Type B pancreatic cell (in vitro differentiated cells): ENCODE measurements at regions not wholly inside any gene's neighbourhood (a gene's known extent, or its start where the extent isn't known, plus 50 kb on each side); places are given as distances from the start of the nearest gene placed in this dataset.

Experiments
- DNase-seq: peaks from one replicate; pipeline ENCODE4 v3.0.0; 2021; ENCODE audit warnings: mixed read lengths; ENCODE audit not compliant: unreplicated experiment; ENCODE audit errors: extremely low spot score
- H3K27ac Mint-ChIP-seq: 2 replicates; pipeline ENCODE4 v1.8.0; 2021; ENCODE audit warnings: mild to moderate bottlenecking, mixed read lengths
- H3K27me3 Mint-ChIP-seq: 2 replicates; pipeline ENCODE4 v1.8.0; 2021; ENCODE audit warnings: mixed read lengths
- H3K36me3 Mint-ChIP-seq: 2 replicates; pipeline ENCODE4 v1.8.0; 2021; ENCODE audit warnings: mixed read lengths
- H3K4me1 Mint-ChIP-seq: one replicate; pipeline ENCODE4 v1.8.0; 2021; ENCODE audit warnings: mixed read lengths; ENCODE audit not compliant: unreplicated experiment
- H3K4me3 Mint-ChIP-seq: 2 replicates; pipeline ENCODE4 v1.8.0; 2021; ENCODE audit warnings: mild to moderate bottlenecking, mixed read lengths
- H3K9me3 Mint-ChIP-seq: 2 replicates; pipeline ENCODE4 v1.8.0; 2021; ENCODE audit warnings: mixed read lengths
- TF ChIP-seq, protein P1 (sequence below): fragments of 200-600 bp; sonication (generic); conservative IDR thresholded peaks from 2 replicates; pipeline ENCODE4 v1.5.0; 2021; ENCODE audit warnings: antibody characterized with exemption, mild to moderate bottlenecking

GRCh38 chr6:149200282-149200945, 117.1 kb upstream of the TAB2 start:
- Mint-ChIP-seq H3K27ac (no peak overlapping the region), H3K36me3 (no peaks in the 10 kb centered on the region), H3K9me3 (peaks cover 8% of the 10 kb centered on the region), H3K4me1 (peaks cover 16% of the 10 kb centered on the region), H3K4me3 (no peak overlapping the region), H3K27me3 (no peaks in the 10 kb centered on the region)
- TF ChIP-seq, protein P1, sequence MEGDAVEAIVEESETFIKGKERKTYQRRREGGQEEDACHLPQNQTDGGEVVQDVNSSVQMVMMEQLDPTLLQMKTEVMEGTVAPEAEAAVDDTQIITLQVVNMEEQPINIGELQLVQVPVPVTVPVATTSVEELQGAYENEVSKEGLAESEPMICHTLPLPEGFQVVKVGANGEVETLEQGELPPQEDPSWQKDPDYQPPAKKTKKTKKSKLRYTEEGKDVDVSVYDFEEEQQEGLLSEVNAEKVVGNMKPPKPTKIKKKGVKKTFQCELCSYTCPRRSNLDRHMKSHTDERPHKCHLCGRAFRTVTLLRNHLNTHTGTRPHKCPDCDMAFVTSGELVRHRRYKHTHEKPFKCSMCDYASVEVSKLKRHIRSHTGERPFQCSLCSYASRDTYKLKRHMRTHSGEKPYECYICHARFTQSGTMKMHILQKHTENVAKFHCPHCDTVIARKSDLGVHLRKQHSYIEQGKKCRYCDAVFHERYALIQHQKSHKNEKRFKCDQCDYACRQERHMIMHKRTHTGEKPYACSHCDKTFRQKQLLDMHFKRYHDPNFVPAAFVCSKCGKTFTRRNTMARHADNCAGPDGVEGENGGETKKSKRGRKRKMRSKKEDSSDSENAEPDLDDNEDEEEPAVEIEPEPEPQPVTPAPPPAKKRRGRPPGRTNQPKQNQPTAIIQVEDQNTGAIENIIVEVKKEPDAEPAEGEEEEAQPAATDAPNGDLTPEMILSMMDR: no peak
- DNase-seq: no peak

GRCh38 chr6:149201068-149201655, 116.3 kb upstream of the TAB2 start:
- Mint-ChIP-seq H3K27ac (no peak overlapping the region), H3K27me3 (no peaks in the 10 kb centered on the region), H3K36me3 (no peaks in the 10 kb centered on the region), H3K9me3 (peaks cover 8% of the 10 kb centered on the region), H3K4me1 (peaks cover 16% of the 10 kb centered on the region), H3K4me3 (no peak overlapping the region)
- TF ChIP-seq, protein P1: no peak
- no peak for DNase-seq

- TF ChIP-seq, protein P1: no peak
- H3K4me1 Mint-ChIP-seq: peaks cover 16% of the 10 kb centered on the region
- H3K27ac Mint-ChIP-seq: no peak overlapping the region
- no peaks in the 10 kb centered on the region for H3K27me3 Mint-ChIP-seq
- no peak for DNase-seq
- no peak overlapping the region for H3K4me3 Mint-ChIP-seq
- H3K9me3 Mint-ChIP-seq: peaks cover 2% of the 10 kb centered on the region
- H3K36me3 Mint-ChIP-seq: no peaks in the 10 kb centered on the region
Measured at GRCh38 chr6:149202100-149202499, 115.4 kb upstream of the TAB2 start.

DNA sequence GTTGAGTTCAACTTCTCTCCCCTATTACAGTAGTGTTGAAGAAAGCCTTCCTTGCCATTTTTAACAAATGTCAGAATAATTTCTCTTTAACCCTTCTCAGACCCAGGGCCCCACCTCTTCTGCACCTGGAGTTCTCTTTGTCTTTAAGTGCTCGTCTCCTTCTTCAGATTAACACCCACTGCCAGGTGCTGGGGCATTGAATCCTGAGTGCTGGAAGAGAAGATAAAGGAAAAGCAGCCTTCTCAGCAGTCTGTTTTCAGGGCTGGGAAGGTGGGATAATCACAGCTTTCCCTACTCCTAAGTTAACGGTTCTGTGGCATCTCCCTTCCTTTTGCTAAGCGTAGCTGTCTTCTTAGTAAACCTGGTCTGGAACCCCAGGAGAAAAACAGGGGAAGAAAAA, 114.6 kb upstream of the TAB2 start:
- TF ChIP-seq, protein P1: no peak
- H3K27ac Mint-ChIP-seq: no peak overlapping the region
- no peaks in the 10 kb centered on the region for H3K27me3 Mint-ChIP-seq
- H3K36me3 Mint-ChIP-seq: no peaks in the 10 kb centered on the region
- no peak overlapping the region for H3K4me3 Mint-ChIP-seq
- DNase-seq: no peak
- no peaks in the 10 kb centered on the region for H3K9me3 Mint-ChIP-seq
- peaks cover 16% of the 10 kb centered on the region for H3K4me1 Mint-ChIP-seq

- Mint-ChIP-seq H3K27me3 (no peaks in the 10 kb centered on the region), H3K4me1 (peaks cover 20% of the 10 kb centered on the region), H3K36me3 (no peaks in the 10 kb centered on the region), H3K4me3 (no peak overlapping the region), H3K9me3 (no peaks in the 10 kb centered on the region), H3K27ac (no peak overlapping the region)
- TF ChIP-seq, protein P1: no peak
- DNase-seq: no peak
Measured at GRCh38 chr6:149203509-149203908, 114.0 kb upstream of the TAB2 start.
